T-helper 1 cell (primary cell): ENCODE measurements at regions not wholly inside any gene's neighbourhood (a gene's known extent, or its start where the extent isn't known, plus 50 kb on each side); places are given as distances from the start of the nearest gene placed in this dataset.
"Not testable (repeated sequence)": the region's sequence is repeated elsewhere in the genome, so short reads cannot be mapped to it uniquely, and the experiment has no call there.

Experiments
- DNase-seq, 5 donors: peaks; one replicate each; pipeline ENCODE4 v3.0.0-alpha.2; 2012 to 2020

DNA sequence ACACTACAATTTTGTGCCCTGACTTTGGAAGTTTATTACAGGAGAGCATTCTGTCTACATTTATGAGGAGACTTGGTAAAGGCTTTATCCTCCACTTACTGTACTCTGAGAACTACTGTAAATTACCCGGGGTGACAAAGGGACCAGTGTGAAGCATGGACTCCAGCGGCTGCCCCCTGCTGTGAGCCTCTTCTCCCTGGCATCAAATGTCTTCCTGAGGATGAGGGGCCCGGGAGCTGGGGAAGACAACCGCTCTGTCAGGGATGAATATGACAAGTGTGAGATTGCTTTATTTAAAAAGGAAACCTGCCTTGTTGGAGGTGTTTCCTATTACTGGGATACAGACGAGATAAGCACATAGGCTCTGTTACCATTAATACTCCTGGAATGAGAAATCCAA, 714.8 kb downstream of the CCSER2 start:
- DNase-seq: no peak

DNA sequence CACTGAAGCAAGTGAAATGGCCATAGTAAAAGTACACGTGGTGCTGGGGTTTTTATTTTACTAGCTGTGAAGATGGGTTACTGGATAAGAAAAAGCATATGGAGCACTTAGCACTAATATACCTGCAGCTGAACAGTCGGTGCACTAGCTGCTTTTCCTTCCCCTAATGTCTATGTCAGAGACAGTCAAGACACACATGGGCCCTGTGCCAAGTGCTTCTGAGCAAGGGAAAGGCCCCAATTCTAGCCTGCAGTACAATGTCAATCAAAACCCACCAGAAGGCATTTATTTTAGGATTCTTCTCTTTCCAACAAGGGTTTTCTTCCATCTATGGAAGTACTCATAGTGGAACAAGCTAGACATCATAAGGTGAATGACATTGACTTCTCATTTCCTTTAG, 716.7 kb downstream of the CCSER2 start:
- no peak for DNase-seq

DNA sequence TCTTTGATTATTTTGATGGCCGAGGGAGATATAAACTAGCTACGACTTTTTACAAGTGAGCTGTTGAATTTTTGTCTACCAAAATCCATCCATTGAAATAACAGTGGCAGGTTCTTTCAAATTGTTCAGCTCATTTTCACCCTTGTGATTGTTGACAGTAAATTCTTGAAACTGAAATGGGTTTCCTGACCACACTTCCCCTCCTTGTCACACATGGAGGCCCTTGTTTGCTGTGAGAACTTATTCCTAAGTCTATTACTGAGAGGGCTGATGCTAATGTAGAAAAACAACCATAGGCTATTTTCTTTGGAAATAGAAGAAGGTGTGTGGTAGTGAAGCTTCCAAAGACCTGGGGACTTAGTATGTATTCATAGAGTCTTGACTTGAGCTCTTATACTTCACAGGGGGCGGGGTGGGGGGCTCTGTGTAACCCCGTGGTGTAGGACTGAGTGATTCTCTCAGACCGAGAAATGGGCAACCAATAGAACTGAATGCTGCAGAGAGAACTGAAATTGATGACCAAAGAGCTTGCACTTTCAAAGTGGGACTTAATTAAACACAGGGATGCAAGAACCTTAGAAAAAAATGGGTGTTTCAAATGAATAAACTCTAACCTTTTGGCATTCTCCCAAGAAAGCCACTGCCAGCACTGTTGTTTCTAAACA, 718.9 kb downstream of the CCSER2 start:
- DNase-seq: no peak

DNA sequence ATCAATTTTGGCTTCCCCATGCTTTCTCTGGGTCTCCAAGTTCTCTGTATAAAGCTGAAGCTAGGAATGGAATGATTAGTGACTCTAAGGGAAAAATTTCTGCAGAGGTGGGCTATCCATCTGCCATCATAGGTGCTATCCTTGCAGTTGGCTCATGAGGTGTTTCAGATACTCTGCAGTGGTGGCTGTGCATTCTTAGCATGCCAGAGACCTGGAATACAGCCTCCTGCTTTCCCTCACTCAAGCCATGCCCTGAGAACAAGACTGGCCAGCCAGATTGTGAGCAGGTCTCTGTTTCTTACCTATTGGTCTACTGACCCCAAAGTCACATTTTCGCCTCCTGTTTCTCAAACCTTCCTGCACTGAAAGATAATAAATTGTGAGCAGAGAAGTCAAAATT, 719.6 kb downstream of the CCSER2 start:
- no peak for DNase-seq

DNA sequence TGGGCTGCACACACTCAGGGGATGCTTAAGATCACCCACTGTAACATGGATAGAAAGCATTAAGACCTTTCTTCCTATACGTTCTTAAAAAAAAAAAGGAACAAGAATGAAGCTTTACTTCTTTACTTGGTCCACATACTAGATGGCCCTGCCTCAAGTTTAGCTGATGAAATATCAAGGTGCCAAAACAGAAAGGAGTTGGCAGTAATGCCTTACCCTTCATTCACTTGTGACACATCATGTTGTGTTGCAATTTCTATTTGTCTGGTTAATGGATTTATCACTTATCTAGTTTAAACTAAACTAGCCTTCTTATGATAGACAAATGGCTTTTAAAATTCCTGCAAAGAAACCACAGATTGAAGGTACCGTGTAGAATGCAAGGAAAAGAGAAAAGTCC, 720.3 kb downstream of the CCSER2 start:
- no peak for DNase-seq

DNA sequence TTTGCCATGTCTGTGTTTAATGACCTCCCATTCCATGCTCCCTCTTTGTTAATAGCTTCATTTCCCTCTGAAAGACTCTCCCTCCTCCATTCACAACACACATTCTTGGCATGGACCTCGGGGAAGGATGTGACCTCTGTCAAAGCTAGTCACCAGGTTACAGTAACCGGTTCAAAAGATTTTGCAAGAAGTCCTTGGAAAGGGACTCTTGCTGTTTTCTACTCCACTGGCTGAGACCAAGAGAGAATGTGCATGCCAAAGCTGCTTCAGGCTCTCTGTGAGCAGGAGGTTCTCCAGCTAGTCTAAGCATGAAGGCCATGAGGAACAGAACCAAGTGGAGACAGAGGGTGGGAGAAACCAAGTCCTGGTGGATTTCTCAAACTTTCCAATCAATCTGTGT, 732.6 kb downstream of the CCSER2 start:
- no peak for DNase-seq

DNA sequence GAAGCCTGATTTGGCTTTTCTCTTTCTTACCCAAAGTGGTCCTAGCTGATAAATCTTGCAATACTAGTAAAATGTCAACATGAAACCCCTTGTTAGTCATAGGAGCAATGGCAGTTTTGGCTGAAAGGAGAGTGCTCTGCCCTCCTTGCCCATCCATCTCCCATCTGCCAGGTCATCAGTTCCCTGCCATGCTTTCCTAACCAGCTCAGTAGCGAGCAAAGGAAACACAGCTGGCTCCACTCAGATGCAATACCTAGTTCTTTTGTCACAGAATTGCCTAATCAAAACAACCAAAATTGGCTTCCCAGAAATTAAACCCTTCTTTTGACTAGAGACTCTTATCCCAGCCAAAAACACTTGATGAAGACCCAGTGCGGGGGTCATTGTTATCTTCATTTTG, 733.0 kb downstream of the CCSER2 start:
- no peak for DNase-seq

DNA sequence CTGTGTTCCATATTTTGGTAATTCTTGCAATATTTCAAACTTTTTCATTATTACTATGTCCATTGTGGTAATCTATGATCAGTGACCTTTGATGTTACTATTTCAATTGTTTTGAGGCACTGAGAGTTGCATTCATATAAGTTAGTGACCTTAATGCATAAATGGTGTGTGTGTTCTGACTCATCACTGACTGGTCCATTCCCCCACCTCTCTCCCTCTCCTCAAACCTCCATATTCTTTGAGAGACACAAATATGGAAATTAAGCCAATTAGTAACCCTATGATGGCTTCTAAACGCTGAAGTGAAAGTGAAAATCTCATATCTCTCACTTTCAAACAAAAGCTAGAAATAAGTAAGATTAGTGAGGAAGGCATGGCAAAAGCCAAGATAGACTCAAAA, 739.6 kb downstream of the CCSER2 start:
- DNase-seq: no peak

DNA sequence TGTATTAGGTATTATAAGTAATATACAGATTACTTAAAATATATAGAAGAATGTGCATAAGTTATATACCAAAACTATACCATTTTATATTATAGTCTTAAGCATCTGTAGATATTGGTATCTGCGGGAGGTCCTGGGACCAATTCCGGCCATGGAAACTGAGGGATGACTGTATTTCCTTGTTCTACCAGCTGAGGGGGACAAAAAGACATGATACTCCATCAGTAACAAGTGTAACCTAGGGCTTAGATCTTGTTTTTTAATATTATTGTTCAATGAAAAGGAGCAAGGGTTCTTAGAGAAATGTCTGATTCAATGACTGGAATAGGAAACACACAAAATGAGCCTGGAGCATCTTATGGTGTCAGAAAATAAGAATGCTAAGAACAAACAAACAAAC, 752.5 kb downstream of the CCSER2 start:
- DNase-seq: no peak

DNA sequence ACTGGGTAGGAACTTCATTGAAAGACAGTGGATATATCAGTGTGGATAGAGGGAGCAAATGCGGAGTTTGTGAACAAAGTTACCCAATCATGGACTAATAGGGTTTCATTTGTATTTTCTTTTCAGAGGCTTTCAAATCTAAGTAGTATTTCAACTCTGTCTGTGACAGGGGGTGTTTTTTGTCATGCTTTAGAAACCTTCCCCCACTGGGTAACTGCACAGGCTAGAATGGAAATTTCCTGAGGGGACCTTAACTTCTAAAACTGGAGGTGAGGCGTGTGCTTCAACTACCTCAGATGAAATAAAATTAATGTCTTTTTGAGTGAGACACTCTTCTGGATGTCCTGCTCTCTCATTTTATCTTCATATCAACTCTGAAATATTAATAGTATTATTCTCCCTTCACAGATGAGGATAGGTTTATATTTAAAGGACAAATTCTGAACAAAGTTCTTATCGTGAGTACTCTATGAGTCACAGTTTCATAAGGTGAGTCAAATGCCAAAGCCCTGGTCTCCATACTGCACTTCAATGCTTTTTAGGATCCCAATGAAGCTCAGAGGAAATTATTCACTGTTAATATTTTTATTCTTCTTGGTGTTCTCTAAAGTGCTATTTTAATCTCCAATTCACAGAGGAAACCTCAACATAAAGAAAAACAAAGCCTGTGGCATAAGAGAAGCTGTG, 770.6 kb downstream of the CCSER2 start:
- DNase-seq: no peak

DNA sequence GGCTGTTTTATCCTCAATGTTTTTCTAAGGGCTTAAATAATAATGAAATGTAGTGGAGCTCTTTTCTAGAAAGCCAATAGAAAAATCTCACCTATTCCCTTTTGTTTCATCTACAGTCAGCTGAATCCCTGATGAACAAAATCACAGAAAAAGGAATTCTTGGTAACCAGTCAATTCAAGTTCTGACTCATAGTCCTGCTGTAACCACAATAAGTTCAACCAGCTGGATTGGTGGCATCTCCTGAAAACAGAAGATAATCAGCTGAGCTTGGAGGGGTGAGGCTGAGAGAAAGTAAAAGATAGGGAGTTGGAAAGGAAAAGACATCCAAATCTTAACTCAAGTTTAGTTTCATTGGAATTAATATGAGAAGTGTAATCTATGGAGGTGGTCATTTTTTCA, 772.1 kb downstream of the CCSER2 start:
- no peak for DNase-seq

DNA sequence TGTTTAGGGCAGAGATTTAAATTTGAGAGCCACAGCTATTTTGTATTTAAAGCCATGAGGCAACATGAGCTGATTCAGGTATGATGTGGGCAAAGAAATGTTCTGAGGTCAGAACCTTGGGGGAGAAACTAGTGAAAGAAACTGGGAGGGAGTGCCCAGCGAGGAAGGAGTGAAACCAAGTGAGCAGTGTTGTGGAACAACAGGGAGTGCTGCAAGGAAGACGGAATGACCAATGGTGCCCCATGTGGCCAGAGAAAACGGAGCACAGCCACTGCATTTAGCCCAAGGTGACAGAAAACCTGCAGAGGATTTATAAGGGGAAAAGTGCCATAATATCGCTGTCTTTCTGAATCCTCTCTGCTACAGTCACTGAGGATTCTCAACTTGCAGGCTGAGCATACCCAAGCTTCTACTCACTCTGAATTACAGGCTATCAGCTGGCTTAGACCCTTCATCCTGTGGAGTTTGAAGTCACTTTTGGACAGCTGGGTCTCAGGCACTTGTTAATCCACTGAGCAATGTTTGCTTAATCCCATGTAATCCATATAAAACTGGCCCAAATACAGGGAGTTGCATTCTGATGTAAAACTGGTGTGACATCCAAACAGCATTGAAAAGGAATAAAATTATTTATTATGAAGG, 777.3 kb downstream of the CCSER2 start:
- DNase-seq: no peak

DNA sequence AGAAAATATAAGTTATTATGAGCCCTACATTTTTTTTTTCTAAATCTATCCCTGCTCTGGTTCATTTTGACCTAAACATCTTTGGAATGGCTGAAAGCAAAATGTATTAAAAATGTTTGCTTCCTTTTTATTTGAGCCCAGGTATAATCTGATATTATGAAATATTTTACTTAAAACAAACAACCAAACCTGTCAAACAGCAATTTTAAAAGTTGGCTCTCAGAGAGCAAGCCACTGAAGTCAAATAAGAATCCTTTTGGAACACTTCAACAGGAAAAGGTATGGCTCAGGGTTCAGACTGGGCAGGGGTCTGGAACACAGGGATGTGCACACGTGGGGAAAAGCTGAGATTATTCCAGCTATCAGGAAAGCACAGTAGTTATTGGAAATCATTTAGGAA, 782.9 kb downstream of the CCSER2 start:
- DNase-seq: no peak

DNA sequence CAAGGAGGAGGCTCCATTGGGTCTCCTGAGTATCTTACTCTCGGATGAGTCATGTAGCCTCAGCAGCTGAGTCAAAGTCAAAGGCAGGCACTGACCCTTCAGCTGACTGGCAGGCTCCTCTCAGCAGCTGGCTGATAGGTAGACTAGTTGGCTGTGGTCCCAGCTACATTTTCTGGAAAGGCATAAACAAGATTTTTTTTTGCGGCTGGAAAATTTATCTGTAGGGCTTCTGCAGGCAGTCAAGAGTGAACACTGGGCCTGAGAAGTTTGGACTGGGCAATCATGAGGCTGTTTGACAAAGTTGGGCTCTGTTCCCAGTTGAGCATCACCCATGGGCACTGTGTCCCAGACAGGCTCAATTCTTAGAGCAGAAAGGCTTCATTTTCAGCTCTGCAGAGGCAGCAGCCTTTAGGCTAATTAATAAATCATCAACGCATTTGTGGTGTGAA, 796.2 kb downstream of the CCSER2 start:
- no peak for DNase-seq

DNA sequence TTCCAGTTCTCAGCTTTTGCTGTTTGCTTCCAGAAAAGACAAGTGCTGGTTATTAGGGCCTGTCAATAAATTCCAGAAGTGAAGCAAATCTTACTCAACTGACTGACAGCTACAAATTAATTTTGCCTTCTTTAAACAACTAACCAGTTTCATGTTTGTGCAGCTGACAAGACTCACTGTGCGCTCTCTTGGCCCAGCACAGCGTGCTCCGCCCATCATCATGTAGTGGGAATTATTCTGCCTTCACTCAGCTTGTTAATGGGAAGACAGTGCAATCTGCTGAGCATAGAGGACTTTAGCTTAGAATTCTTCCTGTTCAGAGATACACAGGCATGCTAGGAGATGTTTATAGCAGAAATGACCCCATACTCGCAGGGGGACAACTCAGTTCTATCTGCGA, 808.9 kb downstream of the CCSER2 start:
- no peak for DNase-seq

DNA sequence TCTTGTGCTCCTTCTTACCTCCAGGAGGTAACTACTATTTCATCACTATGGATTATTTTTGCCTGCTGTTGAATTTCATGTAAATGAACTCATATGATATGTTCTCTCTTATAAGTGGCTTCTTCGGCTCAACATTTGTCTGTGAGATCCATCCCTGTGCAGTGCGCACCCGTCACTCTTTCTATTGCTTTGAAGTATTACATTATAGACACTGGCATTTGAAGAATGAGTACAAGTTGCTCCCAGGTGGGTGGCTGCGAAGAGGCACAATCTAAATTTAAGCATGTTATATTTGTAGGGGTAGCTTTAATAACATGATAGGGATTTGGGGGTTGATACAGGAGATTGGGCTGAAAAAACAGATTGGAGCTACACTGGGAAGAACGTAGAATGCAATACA, 809.7 kb downstream of the CCSER2 start:
- DNase-seq: no peak

DNA sequence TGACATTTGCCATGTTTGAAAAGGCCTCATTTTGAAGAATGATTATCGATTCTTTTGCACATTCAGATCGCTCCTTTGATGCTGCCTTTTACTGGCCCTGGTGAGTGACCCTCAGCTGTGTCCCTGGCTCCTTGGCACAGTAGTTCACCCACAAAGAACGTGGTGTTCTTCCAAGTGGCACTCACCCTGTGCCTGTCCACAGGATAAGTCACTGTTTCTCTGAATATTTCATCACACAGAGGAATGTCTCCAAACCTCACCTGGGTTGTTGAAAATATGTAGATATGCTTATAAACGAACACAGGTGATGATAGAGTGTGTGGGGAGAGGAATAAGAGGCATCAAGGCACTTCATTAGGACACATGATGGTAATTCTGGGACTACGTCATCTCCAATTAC, 810.7 kb downstream of the CCSER2 start:
- no peak for DNase-seq

DNA sequence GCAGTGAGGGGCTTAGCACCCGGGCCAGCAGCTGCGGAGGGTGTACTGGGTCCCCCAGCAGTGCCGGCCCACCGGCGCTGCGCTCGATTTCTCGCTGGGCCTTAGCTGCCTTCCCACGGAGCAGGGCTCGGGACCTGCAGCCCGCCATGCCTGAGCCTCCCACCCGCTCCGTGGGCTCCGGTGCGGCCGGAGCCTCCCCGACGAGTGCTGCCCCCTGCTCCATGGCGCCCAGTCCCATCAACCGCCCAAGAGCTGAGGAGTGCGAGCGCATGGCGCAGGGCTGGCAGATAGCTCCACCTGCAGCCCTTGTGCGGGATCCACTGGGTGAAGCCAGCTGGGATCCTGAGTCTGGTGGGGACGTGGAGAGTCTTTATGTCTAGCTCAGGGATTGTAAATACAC, 813.1 kb downstream of the CCSER2 start:
- not testable (repeated sequence) for DNase-seq

DNA sequence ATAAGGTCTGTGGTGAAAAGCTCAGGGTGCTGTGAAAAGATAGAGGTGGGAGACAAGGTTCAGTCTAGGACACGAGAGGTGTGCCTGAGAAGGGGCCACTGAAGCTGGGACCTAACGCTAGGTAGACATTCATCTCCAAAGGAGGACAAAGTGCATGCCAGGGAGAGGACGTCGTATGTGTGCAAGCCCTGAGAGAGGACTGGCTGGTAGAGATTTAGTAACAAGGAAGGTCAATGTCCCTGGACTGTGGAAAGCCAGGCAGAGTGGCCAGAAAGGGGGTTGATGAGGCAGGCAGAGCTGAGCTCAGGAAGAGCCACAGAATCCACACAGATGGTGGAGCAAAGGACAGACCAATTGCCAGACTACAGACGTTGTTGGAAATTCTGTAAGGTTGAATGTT, 817.6 kb downstream of the CCSER2 start:
- no peak for DNase-seq

DNA sequence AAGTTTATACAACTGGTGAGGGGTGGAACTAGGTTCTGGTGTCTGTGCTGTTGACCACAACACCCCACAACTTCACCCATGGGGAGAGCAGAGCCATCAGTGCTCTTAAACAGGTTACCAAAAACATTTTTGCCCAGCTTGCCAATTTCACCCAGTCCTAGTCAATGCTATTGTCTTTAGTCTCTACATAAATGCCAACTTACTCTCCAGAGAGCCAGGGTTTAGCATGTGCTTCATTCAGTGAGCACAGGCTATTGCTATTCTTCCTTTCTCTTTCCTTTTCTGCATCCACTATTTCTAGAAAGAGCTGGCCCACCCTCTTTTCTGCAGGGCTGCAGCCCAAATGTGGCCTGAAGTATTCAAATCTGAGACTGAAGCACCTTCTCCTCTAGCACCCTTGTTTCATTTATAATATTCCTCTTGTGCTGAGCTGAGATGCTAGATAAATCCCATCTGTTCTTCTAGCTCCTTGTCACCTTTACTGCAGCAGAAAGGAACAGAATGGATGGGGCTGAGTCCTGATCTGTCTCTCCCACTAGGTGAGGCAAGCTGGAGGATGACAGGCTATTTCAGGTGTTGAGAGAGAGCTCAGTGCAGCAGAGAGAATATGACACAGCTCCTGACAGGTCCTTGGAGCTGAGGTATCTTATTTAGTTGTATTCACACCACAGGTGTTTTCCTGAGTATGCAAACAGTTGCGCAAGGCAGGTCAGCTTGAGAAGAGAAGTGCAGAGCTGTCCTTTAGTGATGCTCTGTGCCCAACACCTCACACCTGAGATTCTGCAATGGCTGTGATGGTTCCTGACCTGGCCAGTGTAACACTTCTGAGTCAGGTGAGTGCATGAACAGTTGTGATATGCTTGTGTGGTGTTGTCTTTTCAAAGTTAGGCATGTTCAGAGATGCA, 819.2 kb downstream of the CCSER2 start:
- no peak for DNase-seq

DNA sequence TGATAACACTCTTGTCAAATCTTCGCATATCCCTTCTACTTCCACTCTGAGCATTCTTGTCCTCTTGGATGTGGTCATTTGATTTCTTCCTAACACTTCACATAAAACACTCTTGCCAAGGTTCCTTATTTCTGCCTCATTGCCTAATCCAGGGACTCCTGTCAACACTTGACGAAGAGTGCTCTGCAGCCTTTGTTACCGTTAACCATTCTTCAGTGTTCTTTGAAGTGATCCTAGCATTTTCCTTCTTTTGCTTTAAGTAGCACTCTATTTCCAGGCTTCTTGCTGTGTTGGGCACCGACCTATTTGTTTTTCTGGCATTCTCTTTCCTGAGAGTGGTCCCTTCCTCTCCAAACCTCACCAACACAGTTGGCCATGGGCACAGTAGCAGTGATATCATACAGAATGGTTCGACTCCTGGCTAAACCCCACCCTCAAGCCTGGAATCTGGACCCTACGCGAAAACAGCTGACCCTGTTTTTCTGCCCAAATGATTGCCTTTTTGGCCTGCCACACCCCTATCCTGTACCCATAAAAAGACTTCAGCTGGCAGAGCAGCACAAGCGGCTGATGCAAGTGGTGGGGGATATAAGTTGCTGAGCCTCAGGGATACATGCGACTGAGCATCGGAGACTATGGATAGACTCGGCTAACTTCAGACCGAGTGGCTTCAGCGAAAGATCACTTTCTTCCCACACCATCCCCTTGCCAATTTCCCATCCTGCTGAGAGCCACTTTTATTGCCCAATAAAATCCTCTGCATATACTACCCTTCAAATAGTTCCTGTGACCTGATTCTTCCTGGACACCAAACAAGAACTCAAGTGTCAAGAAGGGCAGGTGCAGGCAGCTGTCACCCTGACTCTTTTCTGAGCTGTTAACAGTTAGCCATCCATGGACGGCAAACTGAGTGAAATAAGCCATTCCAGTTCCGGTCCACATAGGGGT, 820.6 kb downstream of the CCSER2 start:
- DNase-seq: no peak

DNA sequence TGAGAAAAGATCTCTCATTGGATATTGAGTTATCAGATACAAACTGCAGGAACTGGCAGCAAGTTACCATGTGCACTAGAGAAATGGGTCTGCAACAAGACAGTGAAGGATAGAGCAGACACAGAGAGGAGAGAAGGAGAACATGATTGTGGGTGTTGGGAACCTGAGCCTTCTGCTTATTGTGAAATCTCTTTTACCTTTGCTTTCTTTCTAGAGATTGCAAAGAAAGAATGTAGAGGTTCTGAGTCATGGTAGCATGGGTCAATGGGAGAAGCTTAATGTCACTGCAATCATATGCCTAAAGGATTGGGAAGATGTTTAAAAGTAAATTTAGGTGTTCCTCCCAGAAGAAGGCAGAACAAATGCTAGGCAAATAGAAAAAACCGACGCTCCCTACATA, 821.4 kb downstream of the CCSER2 start:
- no peak for DNase-seq
